ENCODE measurements at regions not wholly inside any gene's neighbourhood (a gene's known extent, or its start where the extent isn't known, plus 50 kb on each side); places are given as distances from the start of the nearest gene placed in this dataset.

- TF ChIP-seq, protein P1, sequence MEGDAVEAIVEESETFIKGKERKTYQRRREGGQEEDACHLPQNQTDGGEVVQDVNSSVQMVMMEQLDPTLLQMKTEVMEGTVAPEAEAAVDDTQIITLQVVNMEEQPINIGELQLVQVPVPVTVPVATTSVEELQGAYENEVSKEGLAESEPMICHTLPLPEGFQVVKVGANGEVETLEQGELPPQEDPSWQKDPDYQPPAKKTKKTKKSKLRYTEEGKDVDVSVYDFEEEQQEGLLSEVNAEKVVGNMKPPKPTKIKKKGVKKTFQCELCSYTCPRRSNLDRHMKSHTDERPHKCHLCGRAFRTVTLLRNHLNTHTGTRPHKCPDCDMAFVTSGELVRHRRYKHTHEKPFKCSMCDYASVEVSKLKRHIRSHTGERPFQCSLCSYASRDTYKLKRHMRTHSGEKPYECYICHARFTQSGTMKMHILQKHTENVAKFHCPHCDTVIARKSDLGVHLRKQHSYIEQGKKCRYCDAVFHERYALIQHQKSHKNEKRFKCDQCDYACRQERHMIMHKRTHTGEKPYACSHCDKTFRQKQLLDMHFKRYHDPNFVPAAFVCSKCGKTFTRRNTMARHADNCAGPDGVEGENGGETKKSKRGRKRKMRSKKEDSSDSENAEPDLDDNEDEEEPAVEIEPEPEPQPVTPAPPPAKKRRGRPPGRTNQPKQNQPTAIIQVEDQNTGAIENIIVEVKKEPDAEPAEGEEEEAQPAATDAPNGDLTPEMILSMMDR (IDR thresholded peaks at IDR 0.05; ENCODE audit: control extremely low read depth in 1 of 3, insufficient read depth in 1 of 3, low read depth in 1 of 3, low read length in 3 of 3): peak; percentile 51 to 79 (median 71)
- no peak for TF ChIP-seq SP2 (IDR thresholded peaks at IDR 0.05; ENCODE audit: low read length)
- no peak for TF ChIP-seq EGR1 (IDR thresholded peaks at IDR 0.05; ENCODE audit: borderline replicate concordance, low read depth, low read length)
- TF ChIP-seq EP300 (IDR thresholded peaks at IDR 0.05; ENCODE audit: borderline replicate concordance in 1 of 2, low read depth in 2 of 2, low read length in 2 of 2): no peak
- TF ChIP-seq ATF2 (IDR thresholded peaks at IDR 0.05; ENCODE audit: low read length): no peak
- TF ChIP-seq RAD21 (IDR thresholded peaks at IDR 0.05 in 1 of 2, conservative IDR thresholded peaks at IDR 0.05 in 1 of 2; ENCODE audit: low read depth in 2 of 2, low read length in 2 of 2): peak; percentile 48 to 57
- no peak for TF ChIP-seq JUN (IDR thresholded peaks at IDR 0.05; ENCODE audit: low read depth, low read length)
Observed at GRCh38 chr9:89945133-89945532, 340.3 kb downstream of the GADD45G start (continued).

Data from H1 (cell line).